ENCODE measurements at regions not wholly inside any gene's neighbourhood (a gene's known extent, or its start where the extent isn't known, plus 50 kb on each side); places are given as distances from the start of the nearest gene placed in this dataset.

DNA sequence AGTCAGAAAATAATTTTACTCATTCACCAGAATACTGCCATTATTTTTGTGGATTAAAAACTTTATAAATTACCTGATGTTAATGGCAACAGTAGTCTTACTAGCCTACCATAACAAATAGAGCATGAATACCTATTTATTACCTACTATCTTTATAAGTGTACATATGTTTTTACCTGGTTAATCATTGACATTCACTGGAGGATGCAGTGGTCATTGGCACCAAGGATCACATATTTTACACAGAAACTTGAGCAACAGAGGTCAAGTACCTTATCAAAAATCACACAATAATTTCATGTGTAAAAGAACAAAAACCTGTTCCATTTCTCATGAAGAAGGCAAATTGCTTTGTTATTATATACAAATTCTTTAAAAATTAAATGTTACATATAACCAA is 1284.9 kb upstream of the NCAM2 start:
- DNase-seq (ENCODE audit: extremely low read depth, low read depth): no peak
- TF ChIP-seq, protein P1, sequence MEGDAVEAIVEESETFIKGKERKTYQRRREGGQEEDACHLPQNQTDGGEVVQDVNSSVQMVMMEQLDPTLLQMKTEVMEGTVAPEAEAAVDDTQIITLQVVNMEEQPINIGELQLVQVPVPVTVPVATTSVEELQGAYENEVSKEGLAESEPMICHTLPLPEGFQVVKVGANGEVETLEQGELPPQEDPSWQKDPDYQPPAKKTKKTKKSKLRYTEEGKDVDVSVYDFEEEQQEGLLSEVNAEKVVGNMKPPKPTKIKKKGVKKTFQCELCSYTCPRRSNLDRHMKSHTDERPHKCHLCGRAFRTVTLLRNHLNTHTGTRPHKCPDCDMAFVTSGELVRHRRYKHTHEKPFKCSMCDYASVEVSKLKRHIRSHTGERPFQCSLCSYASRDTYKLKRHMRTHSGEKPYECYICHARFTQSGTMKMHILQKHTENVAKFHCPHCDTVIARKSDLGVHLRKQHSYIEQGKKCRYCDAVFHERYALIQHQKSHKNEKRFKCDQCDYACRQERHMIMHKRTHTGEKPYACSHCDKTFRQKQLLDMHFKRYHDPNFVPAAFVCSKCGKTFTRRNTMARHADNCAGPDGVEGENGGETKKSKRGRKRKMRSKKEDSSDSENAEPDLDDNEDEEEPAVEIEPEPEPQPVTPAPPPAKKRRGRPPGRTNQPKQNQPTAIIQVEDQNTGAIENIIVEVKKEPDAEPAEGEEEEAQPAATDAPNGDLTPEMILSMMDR (IDR thresholded peaks at IDR 0.05; ENCODE audit: low read depth, low read length): no peak

DNA sequence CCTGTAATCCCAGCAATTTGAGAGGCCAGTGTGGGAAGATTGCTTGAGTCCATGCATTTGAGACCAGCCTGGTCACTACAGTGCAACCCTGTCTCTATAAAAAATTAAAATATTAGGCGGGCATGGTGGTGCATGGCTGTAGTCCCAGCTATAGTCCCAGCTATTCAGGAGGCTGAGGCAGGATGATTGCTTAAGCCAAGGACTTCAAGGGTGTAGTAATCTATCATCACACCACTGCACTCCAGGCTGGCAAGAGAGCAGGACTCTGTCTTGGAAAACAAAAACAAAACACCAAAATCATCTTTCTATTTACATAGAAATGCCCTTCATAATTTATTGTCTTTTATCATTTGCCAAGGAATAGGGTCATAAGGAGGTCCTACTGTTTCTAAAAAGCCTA is 1274.1 kb upstream of the NCAM2 start:
- no peak for DNase-seq (ENCODE audit: extremely low read depth, low read depth)
- TF ChIP-seq, protein P1 (IDR thresholded peaks at IDR 0.05; ENCODE audit: low read depth, low read length): no peak

DNA sequence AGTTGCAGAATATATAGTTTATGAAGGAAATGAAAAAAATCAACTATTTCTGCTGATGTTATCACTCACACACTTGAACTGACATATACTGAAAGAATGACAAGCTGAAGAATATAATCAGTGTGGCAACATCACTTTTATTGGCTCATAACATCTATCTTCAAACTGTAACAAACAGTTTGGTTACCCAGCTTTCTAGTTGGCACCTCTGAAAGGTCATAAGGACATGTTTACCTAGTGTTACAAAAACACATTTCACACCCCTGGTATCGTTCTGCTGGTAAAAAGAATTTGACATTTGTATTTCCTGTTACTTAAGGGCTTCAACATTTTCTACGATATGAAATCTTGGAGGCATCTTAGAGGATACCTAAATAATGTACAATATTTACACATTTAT is 1267.0 kb upstream of the NCAM2 start:
- DNase-seq (ENCODE audit: extremely low read depth, low read depth): no peak
- TF ChIP-seq, protein P1 (IDR thresholded peaks at IDR 0.05; ENCODE audit: low read depth, low read length): no peak

DNA sequence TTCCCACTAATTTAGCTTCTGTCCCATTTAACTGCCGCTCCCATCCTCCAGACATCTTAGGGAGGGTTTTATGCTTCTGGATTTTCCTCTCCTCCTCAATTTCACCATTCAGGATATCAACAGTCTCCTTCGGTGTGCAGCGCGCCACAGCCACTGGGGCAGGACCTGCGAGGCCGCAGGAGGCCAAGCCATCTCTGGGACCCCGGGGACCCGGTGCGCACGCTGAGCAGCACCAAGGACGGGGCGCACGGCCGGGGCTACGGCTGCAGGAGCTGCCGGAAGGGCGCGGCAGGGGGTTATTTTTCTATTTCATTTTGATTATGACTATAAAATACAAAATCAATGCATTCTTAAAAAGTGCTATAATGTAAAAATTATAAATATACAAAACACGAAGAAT is 1238.4 kb upstream of the NCAM2 start:
- no peak for DNase-seq (ENCODE audit: extremely low read depth, low read depth)
- TF ChIP-seq, protein P1 (IDR thresholded peaks at IDR 0.05; ENCODE audit: low read depth, low read length): no peak

DNA sequence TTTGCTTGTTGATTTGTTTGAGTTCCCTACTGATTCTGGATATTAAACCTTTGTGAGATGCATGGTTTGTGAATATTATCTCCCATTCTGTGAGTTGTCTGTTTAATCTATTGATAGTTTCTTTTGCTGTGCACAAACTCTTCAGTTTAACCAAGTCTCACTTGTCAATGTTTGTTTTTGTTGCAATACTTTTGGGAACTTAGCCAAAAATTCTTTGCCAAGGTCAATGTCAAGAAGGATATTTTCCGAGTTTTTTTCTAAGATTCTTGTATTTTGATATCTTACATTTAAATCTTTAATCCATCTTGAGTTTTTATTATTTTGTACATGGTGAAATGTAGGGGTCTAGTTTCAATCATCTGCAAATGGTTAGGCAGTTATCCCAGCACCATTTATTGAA is 1230.7 kb upstream of the NCAM2 start:
- no peak for DNase-seq (ENCODE audit: extremely low read depth, low read depth)
- TF ChIP-seq, protein P1 (IDR thresholded peaks at IDR 0.05; ENCODE audit: low read depth, low read length): no peak

DNA sequence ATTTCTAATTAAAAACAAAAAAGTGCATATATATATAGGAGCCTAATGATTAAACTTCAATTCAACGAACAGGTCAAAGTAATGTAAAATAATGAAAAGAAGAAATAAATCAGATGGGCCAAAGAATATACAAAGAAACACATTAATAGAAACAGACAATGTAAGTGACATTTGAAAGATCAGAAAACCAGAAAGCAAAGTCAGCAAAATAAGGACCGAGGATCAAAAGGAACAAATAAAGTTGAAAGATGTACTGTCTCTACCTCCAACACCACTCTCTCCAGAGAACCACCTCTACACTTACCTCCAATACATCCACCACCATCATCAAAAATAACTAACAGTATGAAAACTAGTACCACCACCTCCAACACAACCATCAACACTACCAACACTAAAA is 1226.3 kb upstream of the NCAM2 start:
- DNase-seq (ENCODE audit: extremely low read depth, low read depth): no peak
- TF ChIP-seq, protein P1 (IDR thresholded peaks at IDR 0.05; ENCODE audit: low read depth, low read length): no peak

DNA sequence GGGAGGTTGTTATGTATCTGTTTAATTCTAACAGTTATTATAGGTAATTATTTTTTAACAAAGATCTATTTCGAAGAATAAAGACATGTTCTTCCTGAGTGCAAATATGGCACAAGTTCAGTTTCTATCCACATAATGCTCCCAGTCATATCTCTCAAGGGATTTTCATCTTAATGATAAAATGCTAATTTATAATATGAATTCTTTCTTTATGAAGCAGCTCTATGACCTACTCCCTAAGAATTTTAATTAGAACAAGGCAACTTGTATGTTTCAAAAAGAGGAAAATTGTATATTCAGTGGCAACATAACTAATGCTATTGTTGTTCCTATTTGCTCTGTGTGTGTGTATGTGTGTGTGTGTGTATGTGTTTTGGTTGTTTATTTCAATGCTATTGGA is 1222.1 kb upstream of the NCAM2 start:
- TF ChIP-seq, protein P1 (IDR thresholded peaks at IDR 0.05; ENCODE audit: low read depth, low read length): no peak
- no peak for DNase-seq (ENCODE audit: extremely low read depth, low read depth)
